ENCODE measurements at regions not wholly inside any gene's neighbourhood (a gene's known extent, or its start where the extent isn't known, plus 50 kb on each side); places are given as distances from the start of the nearest gene placed in this dataset.

DNA sequence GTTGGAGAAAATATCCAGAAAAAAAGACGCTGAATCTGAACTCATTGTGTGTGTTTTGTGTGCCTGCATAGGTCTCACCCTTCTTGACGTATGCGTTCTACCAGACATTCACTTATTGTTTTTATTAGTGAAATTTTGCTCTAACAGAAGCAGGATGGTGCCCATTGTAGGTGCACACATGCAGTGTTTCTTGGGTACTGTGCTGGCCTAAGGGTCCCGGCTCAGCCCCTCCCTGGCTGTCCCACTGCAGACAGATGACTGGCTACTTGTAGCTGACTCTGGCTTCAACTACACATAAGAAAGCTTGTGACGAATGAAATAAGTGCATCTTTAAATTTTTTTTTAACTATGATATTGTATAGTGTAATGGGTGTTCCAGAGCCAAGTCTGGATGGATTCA is 227.0 kb downstream of the CBLN1 start:
- WGBS, 3 donors = 88 to 91% (median 89%) methylated on average over 5 of the region's 5 CpGs
- no peaks in the 10 kb centered on the region for H3K4me1 ChIP-seq (ENCODE audit: insufficient read depth)
- no peak for DNase-seq
- no peaks in the 10 kb centered on the region for H3K9me3 ChIP-seq
- H3K27ac ChIP-seq = no peak overlapping the region
- H3K36me3 ChIP-seq = no peaks in the 10 kb centered on the region
- H3K27me3 ChIP-seq = no peaks in the 10 kb centered on the region
- intact Hi-C loops (cut with DNase I) = loop anchor here in 1 of 4 donors (5.0 kb wide), 1 partner anchor 48 kb away; no protein-coding TSS in a partner anchor
- TF ChIP-seq POLR2A (IDR thresholded peaks at IDR 0.05) (no peak), EP300 (IDR thresholded peaks at IDR 0.05) (no peak)
- TF ChIP-seq, protein P1, sequence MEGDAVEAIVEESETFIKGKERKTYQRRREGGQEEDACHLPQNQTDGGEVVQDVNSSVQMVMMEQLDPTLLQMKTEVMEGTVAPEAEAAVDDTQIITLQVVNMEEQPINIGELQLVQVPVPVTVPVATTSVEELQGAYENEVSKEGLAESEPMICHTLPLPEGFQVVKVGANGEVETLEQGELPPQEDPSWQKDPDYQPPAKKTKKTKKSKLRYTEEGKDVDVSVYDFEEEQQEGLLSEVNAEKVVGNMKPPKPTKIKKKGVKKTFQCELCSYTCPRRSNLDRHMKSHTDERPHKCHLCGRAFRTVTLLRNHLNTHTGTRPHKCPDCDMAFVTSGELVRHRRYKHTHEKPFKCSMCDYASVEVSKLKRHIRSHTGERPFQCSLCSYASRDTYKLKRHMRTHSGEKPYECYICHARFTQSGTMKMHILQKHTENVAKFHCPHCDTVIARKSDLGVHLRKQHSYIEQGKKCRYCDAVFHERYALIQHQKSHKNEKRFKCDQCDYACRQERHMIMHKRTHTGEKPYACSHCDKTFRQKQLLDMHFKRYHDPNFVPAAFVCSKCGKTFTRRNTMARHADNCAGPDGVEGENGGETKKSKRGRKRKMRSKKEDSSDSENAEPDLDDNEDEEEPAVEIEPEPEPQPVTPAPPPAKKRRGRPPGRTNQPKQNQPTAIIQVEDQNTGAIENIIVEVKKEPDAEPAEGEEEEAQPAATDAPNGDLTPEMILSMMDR (IDR thresholded peaks at IDR 0.05) = no peak
- no peak overlapping the region for H3K4me3 ChIP-seq

DNA sequence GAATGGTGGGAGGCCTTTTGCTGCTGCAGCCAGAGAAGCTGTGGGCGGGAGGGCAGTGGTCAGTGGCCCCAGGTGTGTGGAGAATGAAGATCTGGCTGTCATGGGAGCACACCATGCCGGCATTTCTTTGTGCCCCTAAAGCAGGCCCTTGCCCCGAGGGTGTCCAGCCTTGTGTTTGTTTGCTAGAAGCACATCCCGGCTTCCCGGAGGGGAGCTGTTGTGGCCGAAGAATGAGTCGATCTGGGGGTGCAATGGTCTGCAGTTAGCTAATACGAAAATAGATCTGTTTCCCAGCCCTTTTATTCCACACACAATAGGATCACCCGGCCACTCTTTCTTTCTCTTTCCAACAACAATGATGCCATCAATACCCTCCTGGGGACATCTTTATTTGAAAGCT is 228.8 kb downstream of the CBLN1 start:
- Histone ChIP-seq H3K4me3 (no peak overlapping the region), H3K9me3 (no peaks in the 10 kb centered on the region), H3K27ac (no peak overlapping the region), H3K27me3 (no peaks in the 10 kb centered on the region), H3K4me1 (ENCODE audit: insufficient read depth) (no peaks in the 10 kb centered on the region), H3K36me3 (no peaks in the 10 kb centered on the region)
- intact Hi-C loops (cut with DNase I) = loop anchor here in 1 of 4 donors (5.0 kb wide), 1 partner anchor 49 kb away; no protein-coding TSS in a partner anchor
- no peak for TF ChIP-seq POLR2A (IDR thresholded peaks at IDR 0.05)
- TF ChIP-seq EP300 (IDR thresholded peaks at IDR 0.05) = no peak
- TF ChIP-seq, protein P1 (IDR thresholded peaks at IDR 0.05) = no peak
- 87 to 90% (median 89%) methylated on average over 9 of the region's 9 CpGs for WGBS, 3 donors
- no peak for DNase-seq

DNA sequence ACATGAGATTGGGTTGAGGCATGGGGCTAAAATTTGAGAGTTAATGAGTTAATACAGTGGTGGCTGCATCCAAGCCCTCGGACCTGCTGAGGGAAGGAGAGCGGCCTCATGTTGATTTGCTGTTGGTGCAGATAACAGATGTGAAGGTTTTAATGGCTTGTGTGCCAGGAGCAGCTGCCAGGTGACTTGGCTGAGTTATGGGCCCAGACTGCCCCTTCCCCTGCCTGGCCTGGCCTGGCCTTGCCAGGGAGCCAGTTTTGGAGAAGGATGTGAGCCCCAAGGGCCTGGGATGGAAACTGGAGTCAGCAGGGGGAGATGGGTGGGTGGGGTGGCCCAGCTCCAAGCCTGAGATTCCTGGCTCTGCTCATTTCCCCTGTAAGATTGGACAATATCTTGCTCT is 230.1 kb downstream of the CBLN1 start:
- Histone ChIP-seq H3K4me3 (no peak overlapping the region), H3K36me3 (no peaks in the 10 kb centered on the region), H3K4me1 (ENCODE audit: insufficient read depth) (no peaks in the 10 kb centered on the region), H3K27ac (no peak overlapping the region), H3K9me3 (no peaks in the 10 kb centered on the region), H3K27me3 (no peaks in the 10 kb centered on the region)
- intact Hi-C loops (cut with DNase I) = loop anchor here in 1 of 4 donors (5.0 kb wide), 1 partner anchor 51 kb away; no protein-coding TSS in a partner anchor
- WGBS, 3 donors = 20 to 34% (median 27%) methylated on average over 2 of the region's 2 CpGs
- peak in 1 of 5 donors; percentile 43 for DNase-seq
- no peak for TF ChIP-seq EP300 (IDR thresholded peaks at IDR 0.05)

DNA sequence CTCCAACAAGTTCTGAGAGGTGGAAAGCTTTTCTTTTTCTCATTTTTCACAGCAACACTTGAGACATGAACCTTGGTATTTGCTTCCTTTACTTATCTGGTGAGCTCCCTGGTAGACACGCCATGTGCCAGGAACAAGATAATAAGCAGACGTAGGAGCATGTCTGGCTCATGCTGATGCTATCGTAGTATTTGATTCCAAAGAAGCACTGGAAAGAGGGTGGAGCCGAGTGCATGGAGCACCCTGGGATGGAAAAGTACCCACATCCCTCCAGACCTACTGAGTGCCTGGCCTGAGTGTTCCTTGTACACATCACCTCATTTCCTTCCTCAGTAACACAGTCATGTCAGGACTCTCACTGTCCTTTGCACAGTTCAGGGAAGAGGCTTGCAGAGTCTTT is 231.0 kb downstream of the CBLN1 start:
- TF ChIP-seq EP300 (IDR thresholded peaks at IDR 0.05) (no peak), POLR2A (IDR thresholded peaks at IDR 0.05) (no peak)
- TF ChIP-seq, protein P1 (IDR thresholded peaks at IDR 0.05) = no peak
- Histone ChIP-seq H3K27me3 (no peaks in the 10 kb centered on the region), H3K36me3 (no peaks in the 10 kb centered on the region), H3K9me3 (no peaks in the 10 kb centered on the region), H3K4me1 (ENCODE audit: insufficient read depth) (no peaks in the 10 kb centered on the region), H3K4me3 (no peak overlapping the region), H3K27ac (no peak overlapping the region)
- DNase-seq = peak in 1 of 5 donors; percentile 42
- 21 to 43% (median 26%) methylated on average over 4 of the region's 4 CpGs for WGBS, 3 donors
- intact Hi-C loops (cut with DNase I) = loop anchor here in 1 of 4 donors (5.0 kb wide), 1 partner anchor 52 kb away; no protein-coding TSS in a partner anchor

DNA sequence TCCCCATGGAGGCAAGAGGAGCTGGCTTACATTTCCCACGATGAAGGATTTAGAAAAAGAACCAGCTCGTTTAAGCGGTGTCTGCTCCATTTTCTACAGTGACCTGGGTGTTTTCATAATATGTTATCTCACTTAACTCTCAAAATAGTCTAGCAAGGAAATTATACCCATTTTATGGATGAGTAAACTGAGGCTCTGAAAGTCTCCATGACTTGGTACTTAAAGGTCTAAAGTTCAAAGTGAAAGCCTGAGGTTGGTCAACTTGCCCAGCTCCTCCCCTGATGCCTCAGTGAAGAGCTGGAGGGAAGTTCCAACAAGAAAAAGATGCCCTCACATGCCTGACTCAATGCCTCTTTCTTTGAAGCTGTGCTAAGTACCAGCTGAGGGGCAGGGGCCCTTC is 232.0 kb downstream of the CBLN1 start:
- no peak overlapping the region for H3K4me3 ChIP-seq
- H3K27ac ChIP-seq = no peak overlapping the region
- no peaks in the 10 kb centered on the region for H3K9me3 ChIP-seq
- intact Hi-C loops (cut with DNase I) = loop anchor here in 1 of 4 donors (5.0 kb wide), 1 partner anchor 53 kb away; no protein-coding TSS in a partner anchor
- 65 to 89% (median 78%) methylated on average over 3 of the region's 3 CpGs for WGBS, 3 donors
- H3K27me3 ChIP-seq = no peaks in the 10 kb centered on the region
- TF ChIP-seq POLR2A (IDR thresholded peaks at IDR 0.05) (no peak), EP300 (IDR thresholded peaks at IDR 0.05) (no peak)
- TF ChIP-seq, protein P1 (IDR thresholded peaks at IDR 0.05) = no peak
- no peaks in the 10 kb centered on the region for H3K4me1 ChIP-seq (ENCODE audit: insufficient read depth)
- no peak for DNase-seq
- no peaks in the 10 kb centered on the region for H3K36me3 ChIP-seq

Data from ovary (tissue), 7 donors.